D721Med (cell line): ENCODE measurements at regions not wholly inside any gene's neighbourhood (a gene's known extent, or its start where the extent isn't known, plus 50 kb on each side); places are given as distances from the start of the nearest gene placed in this dataset.
A peak's percentile ranks its signal among the peaks of the same experiment; 100 is the strongest.

Experiments
- DNase-seq: peaks from one replicate; pipeline ENCODE4 v3.0.0; 2011; ENCODE audit warnings: low spot score; ENCODE audit not compliant: insufficient read length
- FAIRE-seq: peaks from 2 replicates; lab custom pipeline; 2011; peaks lifted over from hg19 to GRCh38; lab: Jason Lieb, UNC
- TF ChIP-seq, protein P1 (sequence below): IDR thresholded peaks from 2 replicates; pipeline ENCODE4 v1.5.1; 2012; ENCODE audit warnings: mild to moderate bottlenecking, control low read depth; ENCODE audit not compliant: insufficient read depth; ENCODE audit errors: missing control alignments

DNA sequence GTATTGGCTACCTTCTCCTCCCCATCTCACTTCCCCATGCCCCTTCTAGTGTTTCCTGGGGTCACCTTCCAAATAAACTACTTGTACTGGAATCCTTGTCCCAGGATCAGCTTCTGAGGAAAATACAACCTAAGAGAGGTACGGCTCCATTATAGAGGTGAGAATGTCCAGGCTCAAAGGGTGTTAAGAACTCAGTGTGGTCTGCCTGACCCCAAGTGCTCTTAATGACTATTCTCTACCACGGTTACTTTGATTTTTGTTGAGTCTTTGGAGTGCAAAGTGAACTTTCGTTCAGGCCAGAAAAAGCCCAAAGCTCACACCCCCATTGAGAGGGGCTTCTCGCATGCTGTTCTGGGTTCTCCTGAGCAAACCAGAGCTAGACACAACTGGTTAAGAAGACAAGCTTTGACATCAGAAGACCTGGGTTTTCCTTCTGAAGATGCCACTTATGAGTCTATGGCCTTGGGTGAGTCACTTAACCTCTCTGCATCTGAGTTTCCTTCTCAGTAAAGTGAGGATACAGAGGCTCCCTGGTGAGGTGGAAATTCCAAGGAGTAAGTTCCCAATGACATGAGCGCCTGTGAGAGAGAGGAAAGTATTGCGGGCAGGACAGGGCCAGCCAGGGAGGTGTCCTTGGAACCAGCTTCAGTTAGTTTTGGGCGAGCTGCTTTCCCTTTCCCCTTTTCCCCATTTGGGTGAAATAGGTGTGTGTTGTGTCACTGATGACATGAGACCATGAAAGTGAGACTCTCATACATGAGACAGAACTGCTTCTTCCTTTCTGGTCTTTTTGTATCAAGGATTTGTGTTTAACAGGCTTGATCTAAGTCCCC is 475.0 kb upstream of the PROK2 start:
- TF ChIP-seq, protein P1, sequence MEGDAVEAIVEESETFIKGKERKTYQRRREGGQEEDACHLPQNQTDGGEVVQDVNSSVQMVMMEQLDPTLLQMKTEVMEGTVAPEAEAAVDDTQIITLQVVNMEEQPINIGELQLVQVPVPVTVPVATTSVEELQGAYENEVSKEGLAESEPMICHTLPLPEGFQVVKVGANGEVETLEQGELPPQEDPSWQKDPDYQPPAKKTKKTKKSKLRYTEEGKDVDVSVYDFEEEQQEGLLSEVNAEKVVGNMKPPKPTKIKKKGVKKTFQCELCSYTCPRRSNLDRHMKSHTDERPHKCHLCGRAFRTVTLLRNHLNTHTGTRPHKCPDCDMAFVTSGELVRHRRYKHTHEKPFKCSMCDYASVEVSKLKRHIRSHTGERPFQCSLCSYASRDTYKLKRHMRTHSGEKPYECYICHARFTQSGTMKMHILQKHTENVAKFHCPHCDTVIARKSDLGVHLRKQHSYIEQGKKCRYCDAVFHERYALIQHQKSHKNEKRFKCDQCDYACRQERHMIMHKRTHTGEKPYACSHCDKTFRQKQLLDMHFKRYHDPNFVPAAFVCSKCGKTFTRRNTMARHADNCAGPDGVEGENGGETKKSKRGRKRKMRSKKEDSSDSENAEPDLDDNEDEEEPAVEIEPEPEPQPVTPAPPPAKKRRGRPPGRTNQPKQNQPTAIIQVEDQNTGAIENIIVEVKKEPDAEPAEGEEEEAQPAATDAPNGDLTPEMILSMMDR = no peak
- FAIRE-seq (no peak), DNase-seq (no peak)

DNA sequence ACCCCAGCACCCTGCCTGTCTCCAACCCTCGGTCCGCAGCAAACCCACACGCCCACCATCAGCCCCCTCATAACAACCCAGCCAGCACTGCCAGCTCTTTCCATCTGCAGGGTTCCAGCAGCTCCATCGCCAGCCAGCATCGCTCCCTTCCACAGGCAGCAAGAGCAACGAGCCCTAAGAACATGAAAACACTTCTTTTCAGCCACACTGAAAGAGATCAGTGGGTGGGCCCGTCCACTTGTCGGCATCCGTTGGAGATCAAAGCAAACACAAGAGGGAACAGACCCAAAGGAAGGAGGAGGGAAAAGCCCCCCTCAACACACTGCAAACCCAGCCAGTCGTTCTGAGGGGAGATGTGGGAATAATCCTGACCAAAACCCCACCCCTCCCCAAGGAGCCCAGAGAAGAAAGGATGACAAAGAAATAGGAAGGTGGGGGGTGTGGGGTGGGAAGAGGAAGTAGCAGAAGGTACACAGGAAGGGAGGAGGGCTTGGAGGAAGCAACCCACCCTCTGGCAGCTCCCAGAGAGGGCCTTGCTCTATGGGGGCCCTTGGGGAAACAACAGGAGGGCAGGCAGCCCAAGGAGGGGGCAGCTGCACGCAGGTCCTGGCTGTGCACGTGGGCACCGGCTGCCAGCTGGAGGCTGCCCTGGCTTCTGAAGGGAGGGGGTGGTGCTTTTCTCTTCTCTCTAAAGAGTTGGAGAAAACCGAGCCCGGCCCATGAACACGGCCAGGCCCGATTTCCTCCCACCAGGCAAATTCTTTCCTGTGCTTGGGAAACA is 473.6 kb upstream of the PROK2 start:
- FAIRE-seq (no peak), DNase-seq (no peak)
- TF ChIP-seq, protein P1 = no peak

DNA sequence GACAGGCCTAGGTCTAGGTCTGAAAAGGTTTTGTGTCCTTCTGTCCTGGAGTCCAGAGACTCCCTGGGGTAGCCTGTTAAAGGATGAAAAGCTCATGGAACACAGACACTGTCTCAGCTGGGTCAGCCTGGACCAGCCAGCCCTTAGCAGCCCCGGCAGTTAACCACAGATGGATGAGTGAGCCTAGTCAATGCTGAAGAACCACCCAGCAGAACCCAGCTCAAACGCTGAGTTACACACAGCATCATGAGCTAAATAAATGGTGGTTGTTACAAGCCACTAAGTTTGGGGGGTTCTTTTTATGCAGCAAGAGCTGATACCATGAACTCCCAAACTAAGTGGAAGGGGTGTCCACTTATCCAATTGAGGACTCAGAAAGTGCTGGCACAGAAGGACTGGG is 472.8 kb upstream of the PROK2 start:
- DNase-seq = no peak
- FAIRE-seq = no peak

DNA sequence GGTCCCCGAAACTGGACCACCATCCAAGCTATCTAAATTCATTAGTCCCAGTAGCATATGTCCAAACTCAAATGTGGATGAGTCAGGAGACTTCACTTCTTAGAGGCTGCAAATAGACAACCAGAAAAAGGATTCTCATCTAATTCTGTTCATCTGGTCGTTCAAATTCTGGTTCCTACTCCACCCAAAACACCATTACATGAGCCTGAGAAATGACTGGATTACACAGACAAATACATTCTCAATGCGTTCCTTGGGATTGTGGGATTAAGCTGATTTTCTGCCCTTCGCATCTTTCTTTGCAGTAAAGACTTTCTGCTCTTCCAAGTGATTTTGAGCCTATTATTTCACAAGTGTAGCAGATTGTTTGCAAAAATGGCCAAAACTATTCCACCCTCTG is 472.3 kb upstream of the PROK2 start:
- no peak for DNase-seq
- peak; percentile 44 for FAIRE-seq
- TF ChIP-seq, protein P1 = no peak

More for the DNA sequence above, 472.8 kb upstream of the PROK2 start:
- TF ChIP-seq, protein P1 = no peak

DNA sequence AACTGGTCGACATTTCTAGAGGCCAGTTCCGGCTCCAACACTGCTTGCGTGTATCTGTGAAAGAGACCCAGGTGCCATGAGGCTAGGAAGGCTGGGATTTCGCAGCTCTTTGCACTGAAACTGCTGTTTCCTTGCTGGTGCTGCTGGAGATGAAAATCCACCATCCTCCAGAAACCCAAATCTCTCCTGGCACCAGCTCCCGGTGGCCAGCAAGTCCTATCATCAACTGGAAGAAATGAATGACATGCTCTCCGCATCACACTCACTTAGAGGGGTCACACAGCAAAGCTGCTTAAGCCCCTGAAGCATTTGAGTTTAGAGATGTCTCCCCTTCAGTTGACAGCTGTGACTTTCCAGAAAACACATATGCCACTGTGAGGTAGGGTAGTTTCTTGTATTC is 471.8 kb upstream of the PROK2 start:
- TF ChIP-seq, protein P1 = no peak
- DNase-seq = no peak
- no peak for FAIRE-seq

DNA sequence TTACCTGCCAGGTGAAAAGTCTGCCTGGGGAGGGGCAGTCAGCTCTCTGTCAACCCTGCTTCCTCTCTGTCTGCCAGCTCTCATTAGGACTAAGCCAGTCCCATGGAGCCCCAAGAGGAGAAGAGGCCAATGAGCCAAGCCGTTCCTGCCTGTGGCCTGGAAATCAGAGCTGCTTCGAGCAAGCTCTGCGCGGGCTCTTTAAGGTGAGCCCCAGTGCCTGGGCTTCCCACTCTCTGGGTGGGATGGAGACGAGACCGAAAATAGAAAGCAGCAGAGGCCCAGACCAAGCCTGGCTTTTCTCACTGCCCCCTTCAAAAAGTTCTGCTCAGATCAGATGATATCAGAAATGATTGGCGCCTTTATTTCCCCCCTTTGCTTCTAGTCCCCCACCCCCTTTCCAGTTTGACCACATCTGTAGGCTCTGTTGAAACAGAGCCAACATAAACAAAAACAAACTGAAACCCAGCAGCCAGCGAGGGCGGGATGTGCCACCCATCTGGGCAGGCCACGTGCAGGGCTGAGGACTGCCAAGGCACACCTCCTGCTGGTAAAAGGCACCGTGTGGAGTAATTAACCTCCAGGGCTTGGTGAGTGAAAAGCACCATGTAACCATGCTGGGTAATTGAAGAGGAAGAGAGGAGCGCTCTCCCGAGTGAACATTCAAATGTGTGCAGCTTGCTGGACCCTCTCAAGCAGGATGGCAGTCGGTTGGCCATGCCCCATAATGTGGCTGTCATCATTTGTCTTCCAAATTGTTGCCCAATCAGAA is 471.0 kb upstream of the PROK2 start:
- no peak for FAIRE-seq
- no peak for DNase-seq
- TF ChIP-seq, protein P1 = no peak
